ENCODE measurements at regions not wholly inside any gene's neighbourhood (a gene's known extent, or its start where the extent isn't known, plus 50 kb on each side); places are given as distances from the start of the nearest gene placed in this dataset.

- no peak for DNase-seq
Observed at GRCh38 chr4:13248621-13249298, 235.4 kb downstream of the RAB28 start.

DNA sequence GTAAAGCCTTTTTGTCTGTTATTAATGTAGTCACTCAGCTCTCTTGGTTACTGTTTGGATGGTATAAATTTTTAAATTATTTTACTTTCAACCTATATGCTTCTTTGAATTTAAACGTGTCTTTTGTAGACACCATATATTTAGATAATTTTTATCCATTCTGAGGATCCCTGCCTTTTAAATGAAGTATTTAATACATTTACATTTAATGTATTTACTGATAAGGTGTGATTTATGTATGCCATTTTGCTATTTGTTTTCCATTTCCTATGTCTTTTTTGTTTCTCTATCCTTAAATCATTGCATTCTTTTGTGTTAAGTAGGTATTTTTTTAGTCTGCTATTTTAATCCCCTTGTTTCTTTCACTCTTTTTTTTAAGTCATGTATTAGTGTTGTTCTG, 238.0 kb downstream of the RAB28 start:
- DNase-seq: no peak

- no peak for DNase-seq
Observed at GRCh38 chr4:13244444-13244843, 239.7 kb downstream of the RAB28 start.

DNA sequence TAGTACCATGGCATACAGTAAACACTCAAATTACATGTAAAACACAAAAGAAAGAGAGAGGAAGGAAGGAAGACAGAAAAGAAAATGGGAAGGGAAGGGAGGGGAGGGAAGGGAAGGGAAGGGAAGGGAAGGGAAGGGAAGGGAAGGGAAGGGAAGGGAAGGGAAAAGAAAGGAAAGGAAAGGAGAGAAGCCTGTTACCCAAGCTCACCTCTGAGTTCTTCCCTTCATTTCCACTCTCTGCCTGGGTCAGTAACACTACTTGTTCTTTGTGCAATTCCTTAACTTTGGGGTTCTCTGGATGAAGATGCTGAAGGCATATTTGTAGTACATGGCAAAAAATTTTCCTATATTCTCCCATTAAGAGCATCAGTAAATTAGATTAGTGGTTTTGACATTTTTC, 241.0 kb downstream of the RAB28 start:
- no peak for DNase-seq

GRCh38 chr4:13240066-13240465, 244.1 kb downstream of the RAB28 start:
- peak; percentile 6 for DNase-seq

- DNase-seq: no peak
Observed at GRCh38 chr4:13238936-13239335, 245.2 kb downstream of the RAB28 start.

DNA sequence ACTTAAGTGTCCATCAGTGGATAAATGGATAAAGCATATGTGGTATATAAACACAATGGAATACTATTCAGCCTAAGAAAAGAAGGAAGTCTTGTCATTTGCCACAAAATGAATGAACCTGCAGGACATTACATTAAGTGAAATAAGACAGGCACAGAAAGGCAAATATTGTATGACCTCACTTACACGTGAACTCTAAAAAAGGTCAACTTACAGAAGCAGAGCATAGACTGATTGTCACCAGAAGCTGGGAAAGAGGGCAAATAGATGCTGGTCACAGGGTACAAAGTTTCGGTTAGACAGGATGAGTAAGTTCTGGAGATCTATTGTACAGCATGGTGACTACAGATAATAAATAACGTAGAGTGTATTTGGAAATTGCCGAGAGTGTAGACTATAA, 247.7 kb downstream of the RAB28 start:
- DNase-seq: no peak

DNA sequence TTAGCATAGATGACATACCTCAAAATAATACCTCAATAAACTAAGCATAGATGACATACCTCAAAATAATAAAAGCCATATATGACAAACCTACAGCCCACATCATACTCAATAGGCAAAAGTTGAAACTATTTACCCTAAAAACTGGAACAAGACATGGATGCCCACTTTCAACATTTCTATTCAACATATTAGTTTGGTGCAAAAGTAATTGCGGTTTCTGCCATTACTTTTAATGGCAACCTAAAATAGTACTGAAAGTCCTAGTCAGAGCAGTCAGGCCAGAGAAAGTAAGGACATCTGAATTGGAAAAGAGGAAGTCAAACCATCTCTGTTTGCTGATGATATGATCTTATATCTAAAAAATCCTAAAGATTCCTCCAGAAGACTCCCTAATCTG, 250.4 kb downstream of the RAB28 start:
- DNase-seq: no peak

GRCh38 chr4:13219971-13220370, 264.2 kb downstream of the RAB28 start:
- DNase-seq: no peak

- no peak for DNase-seq
Observed at GRCh38 chr4:13218326-13218958, 265.7 kb downstream of the RAB28 start.

DNA sequence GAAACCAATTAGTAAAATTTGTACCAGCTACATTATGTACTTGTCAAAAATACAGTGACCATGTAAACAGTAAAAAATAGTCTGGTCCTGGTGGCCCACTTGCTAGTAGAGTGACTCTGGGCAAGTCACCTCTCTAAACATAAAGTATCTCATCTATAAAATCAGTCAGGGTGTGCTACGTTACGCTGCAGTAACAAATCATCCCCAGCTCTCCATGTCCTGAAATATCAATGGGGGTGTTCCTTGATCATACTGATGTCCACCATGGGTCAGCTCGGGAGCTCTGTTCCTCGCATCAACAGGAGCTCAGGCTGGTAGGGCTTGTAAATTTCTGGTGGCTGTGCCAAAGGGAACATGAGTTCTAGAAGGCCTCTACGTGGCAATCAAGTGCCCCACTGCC, 268.6 kb downstream of the RAB28 start:
- DNase-seq: no peak

GRCh38 chr4:13212936-13213335, 271.2 kb downstream of the RAB28 start:
- no peak for DNase-seq

DNA sequence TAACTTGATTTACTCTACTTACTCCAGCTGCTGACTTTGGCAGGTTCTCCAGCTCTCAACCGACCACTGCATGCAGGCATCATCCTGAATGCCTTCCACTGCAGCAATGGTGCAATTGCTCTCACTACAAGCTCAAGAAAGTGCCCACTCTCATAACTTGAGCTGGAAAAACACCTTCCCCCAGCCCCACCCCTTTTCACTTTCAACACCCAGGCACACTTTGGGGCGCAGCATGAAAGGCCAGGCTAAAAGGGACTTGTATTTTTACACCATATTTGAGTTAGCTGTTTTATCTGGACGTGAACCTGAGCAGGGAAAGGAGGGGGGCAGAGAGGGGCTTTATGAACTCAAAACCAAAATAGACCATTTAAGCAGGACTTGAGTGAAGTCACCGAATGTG, 274.5 kb downstream of the RAB28 start:
- no peak for DNase-seq

GRCh38 chr4:13208558-13209193, 275.5 kb downstream of the RAB28 start:
- no peak for DNase-seq

DNA sequence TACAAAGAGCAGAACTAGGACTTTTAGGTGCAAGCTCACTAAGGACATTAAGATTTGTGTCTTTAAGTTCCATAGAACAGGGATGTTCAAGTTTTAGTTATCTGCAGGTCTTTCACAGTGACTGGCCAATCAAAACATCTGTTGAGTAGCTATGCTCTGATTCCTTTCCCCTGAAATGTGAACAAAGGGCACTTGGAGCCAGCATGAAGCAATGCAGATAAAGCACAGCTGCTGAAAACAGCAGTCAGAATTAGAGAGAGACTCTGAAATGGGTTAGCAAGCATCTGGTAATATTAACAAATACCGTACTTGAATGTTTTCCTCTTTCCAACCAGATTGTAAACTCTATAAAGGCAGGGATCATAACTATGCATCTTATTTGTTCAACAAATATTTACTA, 276.9 kb downstream of the RAB28 start:
- DNase-seq: no peak

DNA sequence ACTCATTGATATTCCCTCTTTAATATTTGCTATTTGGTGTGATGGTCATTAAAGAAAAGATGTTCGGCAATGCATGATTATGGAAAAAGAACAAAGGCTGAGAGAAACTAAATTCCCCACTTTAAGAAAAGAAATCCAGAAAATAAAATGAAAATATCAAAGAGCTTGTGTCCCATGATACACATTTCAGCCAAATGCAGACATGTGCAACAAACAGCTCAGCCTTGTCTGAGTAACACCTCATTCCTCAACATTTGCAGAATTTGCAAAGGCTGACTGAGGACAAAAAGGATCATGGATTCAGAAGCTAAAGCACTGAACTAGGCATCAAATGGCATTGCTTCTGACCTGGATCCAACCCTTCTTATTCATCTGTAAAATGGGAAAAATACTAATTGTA, 281.0 kb downstream of the RAB28 start:
- DNase-seq: no peak

DNA sequence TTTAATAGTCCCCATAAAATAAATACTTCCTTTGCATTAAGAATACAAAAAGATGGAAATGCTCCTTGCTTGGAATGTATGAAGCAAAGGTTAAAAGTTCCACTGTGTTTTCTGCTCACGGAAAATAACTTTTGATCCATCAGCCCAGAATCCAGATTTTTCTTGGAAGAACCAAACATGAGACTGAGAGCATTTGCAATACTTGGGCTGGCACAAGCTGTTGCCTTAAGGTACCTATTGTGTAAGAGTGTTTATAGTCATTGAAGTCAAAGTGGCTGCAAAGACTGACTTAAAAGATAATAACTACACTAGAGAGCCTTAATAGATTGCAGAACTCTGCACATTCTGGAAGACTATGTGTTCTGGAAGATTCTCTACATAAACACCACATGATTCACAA, 281.4 kb downstream of the RAB28 start:
- no peak for DNase-seq

DNA sequence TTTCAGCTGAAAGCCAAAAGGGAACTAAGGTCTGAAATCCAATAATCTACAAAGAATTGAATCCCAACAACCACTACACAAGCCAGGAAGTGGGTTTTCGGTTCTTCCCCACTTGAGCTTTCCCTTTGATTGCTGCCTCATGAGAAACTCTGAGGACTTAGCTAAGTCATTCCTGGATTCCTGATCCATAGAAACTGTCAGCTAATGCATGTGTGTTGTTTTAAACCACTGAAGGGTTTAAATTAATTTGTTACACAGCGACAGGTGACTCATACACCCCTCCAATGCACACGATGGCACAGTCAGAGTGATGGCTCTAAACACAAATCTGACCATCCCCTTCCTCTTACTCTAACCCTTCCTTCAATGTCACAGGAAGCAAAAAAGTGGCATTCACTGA, 282.9 kb downstream of the RAB28 start:
- no peak for DNase-seq

- no peak for DNase-seq
Observed at GRCh38 chr4:13196721-13197120, 287.4 kb downstream of the RAB28 start.

GRCh38 chr4:13193662-13194061, 290.5 kb downstream of the RAB28 start:
- DNase-seq: no peak

GRCh38 chr4:13190093-13190721, 293.9 kb downstream of the RAB28 start:
- DNase-seq: no peak

- DNase-seq: no peak
Observed at GRCh38 chr4:13184199-13184598, 299.9 kb downstream of the RAB28 start.

- DNase-seq: no peak
Observed at GRCh38 chr4:13182133-13182532, 302.0 kb downstream of the RAB28 start.

DNA sequence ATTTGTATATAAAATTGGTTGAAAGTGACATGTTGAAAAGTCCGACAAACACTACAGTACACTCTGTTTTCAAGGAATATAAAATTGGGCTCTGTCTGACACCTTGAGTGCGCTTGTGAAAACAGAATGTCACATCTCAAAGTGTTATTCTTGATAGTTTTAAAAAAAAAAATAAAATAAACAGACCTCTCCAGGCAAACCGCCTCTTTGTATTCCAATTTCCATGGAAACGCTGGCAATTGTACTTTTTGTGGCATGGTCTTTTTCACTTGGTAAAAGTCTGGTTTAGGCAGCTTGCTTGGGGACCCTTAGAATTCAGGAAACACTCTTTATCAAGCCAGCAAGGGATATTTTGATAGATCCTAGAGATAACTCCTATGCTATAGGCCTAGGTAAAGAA, 302.5 kb downstream of the RAB28 start:
- no peak for DNase-seq

Data from activated CD4-positive, alpha-beta T cell treated with anti-CD3 and anti-CD28 coated beads for 48 hours (primary cell).